ENCODE measurements at regions not wholly inside any gene's neighbourhood (a gene's known extent, or its start where the extent isn't known, plus 50 kb on each side); places are given as distances from the start of the nearest gene placed in this dataset.

DNA sequence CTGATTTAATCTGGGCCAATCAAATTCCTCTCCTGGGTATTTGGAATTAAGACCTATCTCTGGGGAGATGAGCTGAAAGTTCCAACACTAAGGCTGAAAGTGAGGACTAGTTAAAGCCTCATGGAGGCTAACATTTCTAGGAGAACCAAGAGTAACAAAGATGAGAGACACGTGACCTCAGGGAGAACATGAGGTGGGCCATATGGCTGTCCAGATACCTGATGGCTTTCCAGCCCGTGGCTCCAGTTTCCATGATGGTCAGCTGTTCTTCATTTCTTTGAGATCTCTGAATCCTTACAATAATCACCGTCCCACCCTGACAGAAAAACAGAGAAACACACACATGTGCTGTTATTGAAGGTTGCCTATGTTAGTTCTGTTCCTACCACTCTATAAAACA lies 66.1 kb downstream of the LEPR start:
- Histone ChIP-seq H3K4me2 (ENCODE audit: low read length) (no peak overlapping the region), H2AFZ (ENCODE audit: low read length) (no peak overlapping the region), H3K27me3 (ENCODE audit: insufficient read depth, low read length) (no peaks in the 10 kb centered on the region; the same call in 1 of the 2 replicates), H3K9ac (ENCODE audit: low read length) (no peak overlapping the region), H3K4me3 (ENCODE audit: low read depth, low read length, poor library complexity, severe bottlenecking) (no peak overlapping the region), H3K4me1 (ENCODE audit: insufficient read depth, low read length, severe bottlenecking) (no peaks in the 10 kb centered on the region), H4K20me1 (ENCODE audit: insufficient read depth, low read length) (no peaks in the 10 kb centered on the region), H3K9me3 (ENCODE audit: low read length) (no peaks in the 10 kb centered on the region), H3K27ac (ENCODE audit: low read depth, low read length, poor library complexity, severe bottlenecking) (no peak overlapping the region), H3F3A (ENCODE audit: insufficient read depth, low read length) (no peaks in the 10 kb centered on the region), H3K36me3 (ENCODE audit: insufficient read depth, low read length) (no peaks in the 10 kb centered on the region), H3K9me2 (ENCODE audit: low read depth, low read length) (no peaks in the 10 kb centered on the region), H3K79me2 (ENCODE audit: insufficient read depth, low read length) (no peaks in the 10 kb centered on the region)
- TF ChIP-seq, protein P1, sequence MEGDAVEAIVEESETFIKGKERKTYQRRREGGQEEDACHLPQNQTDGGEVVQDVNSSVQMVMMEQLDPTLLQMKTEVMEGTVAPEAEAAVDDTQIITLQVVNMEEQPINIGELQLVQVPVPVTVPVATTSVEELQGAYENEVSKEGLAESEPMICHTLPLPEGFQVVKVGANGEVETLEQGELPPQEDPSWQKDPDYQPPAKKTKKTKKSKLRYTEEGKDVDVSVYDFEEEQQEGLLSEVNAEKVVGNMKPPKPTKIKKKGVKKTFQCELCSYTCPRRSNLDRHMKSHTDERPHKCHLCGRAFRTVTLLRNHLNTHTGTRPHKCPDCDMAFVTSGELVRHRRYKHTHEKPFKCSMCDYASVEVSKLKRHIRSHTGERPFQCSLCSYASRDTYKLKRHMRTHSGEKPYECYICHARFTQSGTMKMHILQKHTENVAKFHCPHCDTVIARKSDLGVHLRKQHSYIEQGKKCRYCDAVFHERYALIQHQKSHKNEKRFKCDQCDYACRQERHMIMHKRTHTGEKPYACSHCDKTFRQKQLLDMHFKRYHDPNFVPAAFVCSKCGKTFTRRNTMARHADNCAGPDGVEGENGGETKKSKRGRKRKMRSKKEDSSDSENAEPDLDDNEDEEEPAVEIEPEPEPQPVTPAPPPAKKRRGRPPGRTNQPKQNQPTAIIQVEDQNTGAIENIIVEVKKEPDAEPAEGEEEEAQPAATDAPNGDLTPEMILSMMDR (IDR thresholded peaks at IDR 0.05; ENCODE audit: low read length) = no peak
- TF ChIP-seq EZH2 (IDR thresholded peaks at IDR 0.05; ENCODE audit: borderline replicate concordance, low read length) = no peak

DNA sequence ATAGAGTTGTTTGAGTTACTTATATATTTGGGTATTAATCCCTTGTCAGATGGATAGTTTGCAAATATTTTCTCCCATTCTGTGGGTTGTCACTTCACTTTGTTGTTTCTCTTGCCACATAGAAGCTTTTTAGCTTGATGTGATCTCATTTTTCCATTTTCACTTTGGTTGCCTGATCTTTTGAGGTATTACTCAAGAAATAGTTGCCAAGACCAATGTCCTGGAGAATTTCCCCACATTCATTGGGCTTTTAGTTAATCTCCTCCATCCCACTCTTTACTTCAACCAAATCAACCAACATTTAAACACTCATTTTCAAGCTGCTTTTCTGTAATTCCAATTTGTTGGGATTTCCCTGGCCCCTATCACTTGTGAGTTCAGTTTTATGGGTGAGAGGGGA lies 69.0 kb downstream of the LEPR start:
- Histone ChIP-seq H3K27me3 (ENCODE audit: insufficient read depth, low read length) (no peaks in the 10 kb centered on the region; the same call in 1 of the 2 replicates), H3K4me1 (ENCODE audit: insufficient read depth, low read length, severe bottlenecking) (no peaks in the 10 kb centered on the region), H3K27ac (ENCODE audit: low read depth, low read length, poor library complexity, severe bottlenecking) (no peak overlapping the region), H3K9ac (ENCODE audit: low read length) (no peak overlapping the region), H2AFZ (ENCODE audit: low read length) (no peak overlapping the region), H3K79me2 (ENCODE audit: insufficient read depth, low read length) (no peaks in the 10 kb centered on the region), H3K4me2 (ENCODE audit: low read length) (no peak overlapping the region), H3F3A (ENCODE audit: insufficient read depth, low read length) (no peaks in the 10 kb centered on the region), H4K20me1 (ENCODE audit: insufficient read depth, low read length) (no peaks in the 10 kb centered on the region), H3K4me3 (ENCODE audit: low read depth, low read length, poor library complexity, severe bottlenecking) (no peak overlapping the region), H3K36me3 (ENCODE audit: insufficient read depth, low read length) (no peaks in the 10 kb centered on the region), H3K9me2 (ENCODE audit: low read depth, low read length) (no peaks in the 10 kb centered on the region), H3K9me3 (ENCODE audit: low read length) (no peaks in the 10 kb centered on the region)
- TF ChIP-seq EZH2 (IDR thresholded peaks at IDR 0.05; ENCODE audit: borderline replicate concordance, low read length) = no peak
- TF ChIP-seq, protein P1 (IDR thresholded peaks at IDR 0.05; ENCODE audit: low read length) = no peak

DNA sequence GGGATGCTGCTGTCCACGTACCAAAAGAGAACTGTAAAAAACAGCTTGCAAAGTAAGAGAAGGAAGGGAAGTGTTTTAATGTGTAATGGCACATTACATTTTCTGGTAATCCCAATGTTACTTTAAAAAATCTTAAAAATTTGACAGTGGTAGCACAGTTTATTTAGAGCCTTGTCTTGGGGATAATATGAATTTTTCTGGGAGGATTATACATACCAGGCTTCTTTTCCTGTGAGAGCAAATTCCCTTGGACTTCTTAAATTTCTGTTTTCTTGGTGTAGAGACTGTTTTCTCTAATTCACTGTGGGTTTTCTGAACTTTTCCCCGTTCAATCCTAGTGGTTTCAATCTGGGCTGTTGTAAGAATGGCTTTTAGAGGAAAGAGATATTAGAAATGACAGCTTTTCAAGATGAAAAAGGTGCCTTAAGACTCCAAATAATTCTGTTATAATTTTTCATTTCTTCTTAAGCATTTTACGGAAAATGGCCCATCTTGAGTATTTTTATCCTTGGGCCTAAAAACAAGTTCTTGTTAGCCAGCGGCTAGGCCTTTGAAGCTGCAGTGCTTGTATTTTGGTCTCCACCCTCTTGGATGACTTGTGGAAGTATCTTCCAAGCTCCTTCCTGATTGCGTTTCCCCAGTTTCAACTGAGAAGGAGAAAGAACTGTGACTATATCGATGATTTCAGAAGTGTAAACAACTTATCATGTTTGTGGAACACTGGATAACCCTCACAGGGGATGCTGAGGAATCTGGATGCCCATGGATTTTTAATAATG lies 70.0 kb downstream of the LEPR start:
- H3K27ac ChIP-seq (ENCODE audit: low read depth, low read length, poor library complexity, severe bottlenecking) = no peak overlapping the region
- H4K20me1 ChIP-seq (ENCODE audit: insufficient read depth, low read length) = no peaks in the 10 kb centered on the region
- H3K4me3 ChIP-seq (ENCODE audit: low read depth, low read length, poor library complexity, severe bottlenecking) = no peak overlapping the region
- no peaks in the 10 kb centered on the region for H3K9me2 ChIP-seq (ENCODE audit: low read depth, low read length)
- H3K9me3 ChIP-seq (ENCODE audit: low read length) = no peaks in the 10 kb centered on the region
- no peaks in the 10 kb centered on the region for H3K4me1 ChIP-seq (ENCODE audit: insufficient read depth, low read length, severe bottlenecking)
- no peaks in the 10 kb centered on the region for H3K36me3 ChIP-seq (ENCODE audit: insufficient read depth, low read length)
- H2AFZ ChIP-seq (ENCODE audit: low read length) = no peak overlapping the region
- H3K4me2 ChIP-seq (ENCODE audit: low read length) = no peak overlapping the region
- H3K27me3 ChIP-seq (ENCODE audit: insufficient read depth, low read length) = no peaks in the 10 kb centered on the region; the same call in 1 of the 2 replicates
- H3F3A ChIP-seq (ENCODE audit: insufficient read depth, low read length) = no peaks in the 10 kb centered on the region
- no peak overlapping the region for H3K9ac ChIP-seq (ENCODE audit: low read length)
- no peaks in the 10 kb centered on the region for H3K79me2 ChIP-seq (ENCODE audit: insufficient read depth, low read length)
- TF ChIP-seq, protein P1 (IDR thresholded peaks at IDR 0.05; ENCODE audit: low read length) = no peak
- TF ChIP-seq EZH2 (IDR thresholded peaks at IDR 0.05; ENCODE audit: borderline replicate concordance, low read length) = no peak
